ENCODE measurements at regions not wholly inside any gene's neighbourhood (a gene's known extent, or its start where the extent isn't known, plus 50 kb on each side); places are given as distances from the start of the nearest gene placed in this dataset.

GRCh38 chr20:52809003-52809402, 163.2 kb upstream of the TSHZ2 start:
- no peaks in the 10 kb centered on the region for H3K9me2 ChIP-seq (ENCODE audit: insufficient read depth)
- WGBS, 2 experiments (ENCODE audit: low coverage in 1 of 2, low lambda C conversion rate in 2 of 2, missing lambda C conversion rate in 2 of 2) = 50 to 56% methylated on average over 5 of the region's 5 CpGs

GRCh38 chr20:52806918-52807317, 165.2 kb upstream of the TSHZ2 start:
- Histone ChIP-seq H2AFZ (no peak overlapping the region), H3K79me2 (ENCODE audit: insufficient read depth) (no peaks in the 10 kb centered on the region), H3K9ac (no peak overlapping the region), H4K20me1 (ENCODE audit: insufficient read depth) (no peaks in the 10 kb centered on the region), H3F3A (ENCODE audit: insufficient read depth) (no peaks in the 10 kb centered on the region), H3K9me2 (ENCODE audit: insufficient read depth) (no peaks in the 10 kb centered on the region), H3K4me3 (no peak overlapping the region), H3K4me2 (ENCODE audit: unreplicated experiment) (no peak overlapping the region), H3K4me1 (ENCODE audit: insufficient read depth) (no peaks in the 10 kb centered on the region), H3K27me3 (replicated peaks; ENCODE audit: insufficient read depth) (peaks cover 20% of the 10 kb centered on the region), H3K9me3 (ENCODE audit: low read depth) (no peaks in the 10 kb centered on the region), H3K27ac (no peak overlapping the region), H3K36me3 (ENCODE audit: low read depth) (no peaks in the 10 kb centered on the region)
- TF ChIP-seq EZH2 (IDR thresholded peaks at IDR 0.05; ENCODE audit: insufficient read depth, poor library complexity, severe bottlenecking) = no peak
- no peak for TF ChIP-seq EZH2phosphoT487 (IDR thresholded peaks at IDR 0.05; ENCODE audit: insufficient read depth, low read depth)
- 76 to 77% methylated on average over 4 of the region's 4 CpGs for WGBS, 2 experiments (ENCODE audit: low coverage in 1 of 2, low lambda C conversion rate in 2 of 2, missing lambda C conversion rate in 2 of 2)
- no peak for DNase-seq
- in situ Hi-C loops (cut with MboI) = no loop called here

More at GRCh38 chr20:52809003-52809402, 163.2 kb upstream of the TSHZ2 start:
- no peak for DNase-seq
- H3K4me3 ChIP-seq = no peak overlapping the region
- no peaks in the 10 kb centered on the region for H3K4me1 ChIP-seq (ENCODE audit: insufficient read depth)
- no peaks in the 10 kb centered on the region for H3K36me3 ChIP-seq (ENCODE audit: low read depth)
- no peaks in the 10 kb centered on the region for H3K79me2 ChIP-seq (ENCODE audit: insufficient read depth)
- H3K27ac ChIP-seq = no peak overlapping the region
- H3F3A ChIP-seq (ENCODE audit: insufficient read depth) = no peaks in the 10 kb centered on the region
- TF ChIP-seq EZH2 (IDR thresholded peaks at IDR 0.05; ENCODE audit: insufficient read depth, poor library complexity, severe bottlenecking) (no peak), EZH2phosphoT487 (IDR thresholded peaks at IDR 0.05; ENCODE audit: insufficient read depth, low read depth) (no peak)
- peaks cover 20% of the 10 kb centered on the region for H3K27me3 ChIP-seq (replicated peaks; ENCODE audit: insufficient read depth)
- no peak overlapping the region for H3K9ac ChIP-seq
- in situ Hi-C loops (cut with MboI) = no loop called here
- no peaks in the 10 kb centered on the region for H3K9me3 ChIP-seq (ENCODE audit: low read depth)
- no peak overlapping the region for H2AFZ ChIP-seq
- H3K4me2 ChIP-seq (ENCODE audit: unreplicated experiment) = no peak overlapping the region
- no peaks in the 10 kb centered on the region for H4K20me1 ChIP-seq (ENCODE audit: insufficient read depth)

- 21 to 27% methylated on average over 2 of the region's 2 CpGs for WGBS, 2 experiments (ENCODE audit: low coverage in 1 of 2, low lambda C conversion rate in 2 of 2, missing lambda C conversion rate in 2 of 2)
- Histone ChIP-seq H3K9me2 (ENCODE audit: insufficient read depth) (no peaks in the 10 kb centered on the region), H3K4me1 (ENCODE audit: insufficient read depth) (no peaks in the 10 kb centered on the region), H3K27me3 (replicated peaks; ENCODE audit: insufficient read depth) (peaks cover 20% of the 10 kb centered on the region), H3K36me3 (ENCODE audit: low read depth) (no peaks in the 10 kb centered on the region), H2AFZ (no peak overlapping the region), H3K9me3 (ENCODE audit: low read depth) (no peaks in the 10 kb centered on the region), H3F3A (ENCODE audit: insufficient read depth) (no peaks in the 10 kb centered on the region), H4K20me1 (ENCODE audit: insufficient read depth) (no peaks in the 10 kb centered on the region), H3K4me2 (ENCODE audit: unreplicated experiment) (no peak overlapping the region), H3K9ac (no peak overlapping the region), H3K79me2 (ENCODE audit: insufficient read depth) (no peaks in the 10 kb centered on the region), H3K27ac (no peak overlapping the region), H3K4me3 (no peak overlapping the region)
- in situ Hi-C loops (cut with MboI) = no loop called here
- TF ChIP-seq EZH2 (IDR thresholded peaks at IDR 0.05; ENCODE audit: insufficient read depth, poor library complexity, severe bottlenecking) (no peak), EZH2phosphoT487 (IDR thresholded peaks at IDR 0.05; ENCODE audit: insufficient read depth, low read depth) (no peak)
- DNase-seq = no peak
These were observed 166.3 kb upstream of the TSHZ2 start for GRCh38 chr20:52805843-52806242.

- H3K79me2 ChIP-seq (ENCODE audit: insufficient read depth) = no peaks in the 10 kb centered on the region
- no peaks in the 10 kb centered on the region for H3K9me2 ChIP-seq (ENCODE audit: insufficient read depth)
- no peak overlapping the region for H3K9ac ChIP-seq
- no peaks in the 10 kb centered on the region for H3K36me3 ChIP-seq (ENCODE audit: low read depth)
- H3K9me3 ChIP-seq (ENCODE audit: low read depth) = no peaks in the 10 kb centered on the region
- H3K4me3 ChIP-seq = no peak overlapping the region
- H3F3A ChIP-seq (ENCODE audit: insufficient read depth) = no peaks in the 10 kb centered on the region
- 72 to 84% methylated on average over 4 of the region's 4 CpGs for WGBS, 2 experiments (ENCODE audit: low coverage in 1 of 2, low lambda C conversion rate in 2 of 2, missing lambda C conversion rate in 2 of 2)
- no peak for DNase-seq
- H2AFZ ChIP-seq = no peak overlapping the region
- H3K4me2 ChIP-seq (ENCODE audit: unreplicated experiment) = no peak overlapping the region
- peaks cover 24% of the 10 kb centered on the region for H3K27me3 ChIP-seq (replicated peaks; ENCODE audit: insufficient read depth)
- no peak for TF ChIP-seq EZH2 (IDR thresholded peaks at IDR 0.05; ENCODE audit: insufficient read depth, poor library complexity, severe bottlenecking)
- TF ChIP-seq EZH2phosphoT487 (IDR thresholded peaks at IDR 0.05; ENCODE audit: insufficient read depth, low read depth) = no peak
- H4K20me1 ChIP-seq (ENCODE audit: insufficient read depth) = no peaks in the 10 kb centered on the region
- no peaks in the 10 kb centered on the region for H3K4me1 ChIP-seq (ENCODE audit: insufficient read depth)
- in situ Hi-C loops (cut with MboI) = no loop called here
- H3K27ac ChIP-seq = no peak overlapping the region
These were observed 166.9 kb upstream of the TSHZ2 start for GRCh38 chr20:52805296-52805571.
